NOMO-1 treated with DMSO at 0.1 percent for 48 hours (cell line): ENCODE measurements at regions not wholly inside any gene's neighbourhood (a gene's known extent, or its start where the extent isn't known, plus 50 kb on each side); places are given as distances from the start of the nearest gene placed in this dataset.
"Not testable (repeated sequence)": the region's sequence is repeated elsewhere in the genome, so short reads cannot be mapped to it uniquely, and the experiment has no call there.

Experiments used
- DNase-seq: peaks from one replicate; lab custom pipeline; 2025; ENCODE audit not compliant: unreplicated experiment; lab: John Stamatoyannopoulos, UW

DNA sequence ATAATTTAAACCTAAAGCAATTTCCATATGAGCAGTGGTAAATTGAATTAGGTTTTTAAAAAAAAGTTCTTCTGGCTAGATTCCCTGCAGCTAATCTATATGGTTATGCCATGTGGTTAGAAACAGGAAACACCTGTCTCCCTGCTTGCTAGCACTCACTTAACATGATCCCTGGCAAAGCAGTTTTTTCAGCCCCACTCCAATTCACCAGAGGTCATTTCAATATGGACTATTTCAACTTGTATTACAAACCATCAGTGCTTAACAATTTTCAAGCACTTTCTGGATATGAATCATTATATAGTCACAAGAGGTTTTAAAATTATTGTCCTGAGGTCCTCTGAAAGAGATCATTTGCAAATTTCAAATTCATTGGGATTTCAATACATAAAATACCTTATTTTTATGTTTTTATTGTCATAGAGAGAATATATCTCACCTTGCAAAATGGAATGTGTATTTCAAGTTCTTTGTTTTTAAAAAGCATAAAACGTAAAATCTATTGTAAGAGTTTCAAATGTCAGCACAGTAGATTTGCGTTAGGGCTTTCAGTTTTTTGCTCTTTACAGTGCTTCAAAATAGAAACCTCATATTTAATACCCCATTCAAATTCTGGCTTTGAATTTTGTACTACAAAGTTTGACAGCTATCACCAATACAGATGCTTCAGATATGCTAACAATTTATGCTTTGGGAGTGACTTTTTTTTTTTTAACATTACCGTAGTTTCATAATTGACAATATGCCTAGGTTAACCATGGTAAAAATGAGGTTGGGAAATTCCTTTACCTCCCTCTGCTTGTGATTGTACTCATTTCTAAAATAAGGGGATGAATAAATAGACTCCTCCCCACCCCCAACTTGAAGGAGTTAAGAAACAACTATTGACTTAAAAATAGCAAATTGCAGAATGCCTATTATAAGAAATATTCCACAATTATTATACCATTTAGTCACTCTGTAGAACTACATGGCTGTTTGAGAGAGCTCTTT is 117.5 kb upstream of the HGF start:
- peak; percentile 80 for DNase-seq

DNA sequence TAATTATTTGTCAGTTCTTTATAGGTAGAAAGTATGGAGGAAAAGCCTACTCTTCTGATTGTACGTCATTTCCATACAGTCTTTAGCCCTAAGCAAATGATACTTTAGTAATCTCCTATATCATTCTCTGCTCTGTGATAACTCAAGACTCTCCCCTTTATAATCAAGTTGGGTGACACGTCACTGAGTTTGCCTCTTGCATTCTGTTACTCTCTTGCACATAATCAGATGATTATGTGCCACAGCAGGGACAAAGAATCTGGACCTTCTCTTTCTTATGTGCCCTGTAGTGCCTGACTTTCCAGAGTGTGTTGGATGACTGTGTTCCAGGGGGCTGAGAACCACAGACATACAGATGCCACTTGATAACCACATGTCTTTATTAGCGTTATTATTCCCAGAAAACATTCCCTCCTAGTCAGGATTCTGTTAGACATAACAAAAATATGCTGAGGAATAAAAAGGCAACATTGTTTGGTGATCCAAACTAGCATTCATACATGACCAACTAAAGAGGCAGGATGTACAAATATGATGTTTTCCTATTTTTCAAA is 116.4 kb upstream of the HGF start:
- DNase-seq, result no peak

- DNase-seq, result no peak
These were observed 115.0 kb upstream of the HGF start for GRCh38 chr7:81884817-81885216.

DNA sequence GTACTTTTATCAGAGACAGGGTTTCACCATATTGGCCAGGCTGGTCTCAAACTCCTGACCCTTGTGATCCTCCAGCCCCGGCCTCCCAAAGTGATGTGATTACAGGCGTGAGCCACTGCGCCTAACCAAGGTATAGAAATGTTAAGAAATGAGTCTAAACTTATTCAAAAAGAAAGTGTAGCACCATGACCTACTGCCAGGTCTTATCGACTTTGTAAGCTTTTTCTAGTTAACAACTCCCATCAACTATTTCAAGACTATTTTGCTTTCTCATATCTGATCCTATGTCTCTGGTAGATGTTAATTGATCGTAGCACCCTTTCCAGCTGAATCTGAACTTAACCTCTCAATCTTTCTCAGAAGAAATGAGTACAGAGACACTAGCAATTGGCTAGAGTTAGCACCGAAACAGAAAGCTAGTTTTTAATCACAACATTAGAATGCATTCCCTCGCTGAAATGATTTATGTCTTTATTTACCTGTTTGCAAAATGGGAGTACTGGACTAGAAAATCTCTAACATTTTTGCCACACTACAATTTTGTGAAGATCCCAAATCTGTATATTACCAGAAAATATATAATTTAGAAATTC is 114.0 kb upstream of the HGF start:
- DNase-seq, result no peak

DNA sequence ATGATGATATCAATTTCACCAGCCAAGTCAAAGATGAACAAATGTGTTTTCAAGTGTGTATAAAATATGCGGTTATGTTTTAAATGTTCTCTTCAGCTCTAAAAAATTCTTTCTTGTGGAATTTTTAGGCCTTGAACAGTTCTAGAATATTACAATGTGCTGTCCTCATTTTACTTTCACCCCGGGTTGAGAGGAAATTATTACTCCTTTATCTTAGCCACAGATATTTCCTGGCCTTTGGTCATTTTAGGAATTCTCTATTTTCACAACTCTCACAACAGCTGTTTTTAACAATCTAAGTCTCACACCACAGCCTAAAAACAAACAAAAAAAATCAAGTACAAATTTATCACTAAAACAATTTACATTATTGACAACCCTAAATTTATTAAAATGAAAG is 112.2 kb upstream of the HGF start:
- no peak for DNase-seq

DNA sequence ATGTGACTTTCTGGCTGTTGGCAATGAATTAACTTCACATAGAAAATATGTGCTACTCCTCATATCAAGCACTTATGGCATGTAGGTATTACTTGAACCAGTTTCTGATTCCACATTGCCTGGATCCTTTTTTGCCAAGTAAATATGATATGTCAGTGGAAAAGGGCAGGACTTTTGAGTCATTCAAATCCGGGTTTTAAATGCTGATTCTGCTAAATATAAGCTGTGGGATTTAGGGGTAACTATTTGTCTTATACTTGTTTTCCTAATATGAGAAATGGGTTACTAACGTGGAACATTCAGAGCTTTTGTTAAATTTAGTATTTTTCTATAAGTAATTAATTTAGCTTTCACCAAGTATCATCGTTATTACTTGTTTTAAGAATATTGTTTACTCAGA is 108.0 kb upstream of the HGF start:
- DNase-seq, result no peak

DNA sequence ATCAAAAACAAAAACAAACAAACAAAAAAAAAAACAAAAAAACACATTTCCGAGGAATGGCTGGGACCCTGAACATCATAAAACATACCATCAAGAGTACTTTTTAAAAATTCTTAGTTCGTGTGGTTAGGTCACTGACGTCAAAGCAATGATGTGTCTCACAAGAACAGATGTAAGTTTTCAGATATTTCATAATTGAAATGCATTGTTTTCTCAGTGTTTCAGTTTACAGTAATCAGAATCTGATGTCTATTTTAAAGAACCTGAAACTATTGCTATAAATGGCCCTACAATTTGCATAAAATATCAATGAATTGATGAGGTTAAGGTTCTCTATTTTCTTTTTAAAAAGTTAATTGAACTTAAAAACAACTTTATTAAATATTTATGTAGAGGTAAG is 103.7 kb upstream of the HGF start:
- no peak for DNase-seq

- peak; percentile 21 for DNase-seq
These were observed 101.9 kb upstream of the HGF start for GRCh38 chr7:81871606-81872265.

DNA sequence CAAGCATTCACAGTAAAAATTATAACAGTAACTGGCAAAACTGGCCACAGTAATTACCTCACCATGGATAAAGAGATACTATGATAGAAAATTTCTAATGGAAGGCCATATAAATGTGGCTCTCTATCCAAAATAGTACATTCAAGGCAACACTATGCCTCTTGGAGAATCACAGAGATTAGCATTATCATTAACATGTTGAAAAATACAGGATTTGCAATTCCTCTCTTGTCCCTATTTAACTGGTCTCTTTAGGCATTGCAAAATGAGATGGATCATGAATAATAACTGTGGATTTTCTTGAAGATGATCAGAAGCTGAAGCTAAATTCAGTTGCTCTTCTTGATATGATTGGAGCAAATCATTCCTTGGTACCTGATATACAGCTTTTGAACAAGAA is 100.8 kb upstream of the HGF start:
- DNase-seq, result no peak

DNA sequence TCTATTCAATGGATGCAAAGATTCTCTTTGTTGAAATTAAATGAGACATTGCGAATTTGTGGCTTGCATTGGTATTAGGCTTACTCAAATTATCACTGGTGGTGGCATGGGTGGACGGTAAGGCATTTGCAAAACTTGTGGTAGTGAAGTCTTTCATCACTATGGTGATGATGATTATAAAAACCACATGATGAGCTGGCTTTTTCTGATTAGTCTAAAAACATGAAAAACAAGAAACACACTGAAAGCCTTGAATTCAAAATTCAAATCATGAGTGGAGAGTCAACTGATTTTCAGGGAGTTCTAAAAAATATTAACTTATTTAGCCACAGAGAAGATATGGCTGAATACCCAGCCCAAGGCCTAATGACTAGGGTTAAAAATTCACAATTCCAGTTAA is 99.8 kb upstream of the HGF start:
- peak; percentile 66 for DNase-seq

- DNase-seq, result no peak
These were observed 95.9 kb upstream of the HGF start for GRCh38 chr7:81865754-81866153.

DNA sequence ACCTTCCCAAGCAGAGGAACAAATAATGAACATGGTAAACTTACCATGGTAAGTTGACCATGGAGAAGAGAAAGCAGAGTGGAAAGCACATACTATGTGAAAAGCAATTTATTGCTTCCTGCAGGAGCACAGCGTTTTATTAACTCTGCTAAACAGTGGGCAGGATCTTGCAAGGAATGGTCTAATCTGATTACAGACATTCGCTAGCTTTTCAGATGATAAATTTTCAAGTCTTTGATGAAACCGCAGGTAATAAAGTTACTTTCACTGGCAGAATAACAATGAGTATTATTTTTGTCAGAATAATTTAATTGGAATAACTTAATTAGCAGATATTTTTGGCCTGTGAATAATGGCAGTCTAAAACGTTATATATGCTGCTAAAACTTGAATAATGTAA is 89.6 kb upstream of the HGF start:
- no peak for DNase-seq

DNA sequence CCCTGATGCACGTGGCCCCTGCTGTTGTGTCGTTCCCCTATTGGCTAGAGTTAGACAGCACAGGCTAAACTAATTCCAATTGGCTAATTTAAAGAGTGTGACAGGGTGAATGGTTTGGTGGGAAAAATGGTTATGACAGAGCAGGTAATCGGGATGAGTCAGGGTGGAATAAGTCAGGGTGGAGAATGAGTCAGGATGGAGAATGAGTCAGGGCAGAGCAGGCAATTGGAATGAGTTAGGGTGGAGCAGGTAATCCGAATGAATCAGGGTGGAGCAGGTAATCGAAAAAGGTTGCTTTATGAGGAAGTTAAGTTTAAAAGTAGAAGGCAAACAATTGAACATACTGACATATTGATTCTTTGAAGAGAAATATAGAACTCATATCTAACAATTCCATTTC is 89.0 kb upstream of the HGF start:
- not testable (repeated sequence) for DNase-seq

- no peak for DNase-seq
These were observed 87.5 kb upstream of the HGF start for GRCh38 chr7:81857385-81857784.

- no peak for DNase-seq
These were observed 84.7 kb upstream of the HGF start for GRCh38 chr7:81854518-81854917.

DNA sequence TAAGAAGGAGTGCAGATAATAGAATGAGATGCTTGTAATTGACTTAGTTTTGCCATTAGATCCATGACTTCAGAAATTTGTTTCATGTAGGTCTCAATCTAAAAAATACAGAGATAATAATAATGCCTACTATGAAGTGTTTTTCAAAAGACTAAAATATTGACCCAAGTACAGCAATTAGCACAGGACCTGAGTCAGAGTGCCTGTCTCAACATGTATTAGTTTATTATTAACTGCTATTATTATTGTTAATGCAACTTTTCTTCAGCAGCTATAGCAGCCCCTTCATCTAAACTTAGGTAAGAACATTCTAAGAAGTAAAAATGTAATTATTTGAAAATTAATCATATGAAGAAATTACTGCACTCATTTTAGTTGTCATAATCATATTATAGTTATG is 82.9 kb upstream of the HGF start:
- no peak for DNase-seq

DNA sequence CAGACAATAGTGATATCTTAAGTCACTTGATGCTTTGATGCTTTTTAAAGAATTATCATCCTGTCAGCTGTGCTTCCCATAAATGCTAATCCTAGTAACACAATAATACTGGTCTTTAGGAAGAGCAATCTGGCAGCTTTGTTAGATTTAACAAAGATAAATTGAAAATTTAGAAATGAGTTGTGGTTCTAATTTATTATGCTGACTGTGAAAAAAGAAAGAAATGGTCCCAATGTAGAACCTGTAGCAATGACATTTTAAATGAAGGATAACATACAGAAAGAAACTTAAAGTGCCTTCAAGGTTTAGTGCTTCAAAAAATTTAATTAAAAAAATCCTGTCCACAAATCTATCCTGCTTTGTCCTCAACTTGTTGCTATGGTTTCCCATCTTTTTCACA is 81.6 kb upstream of the HGF start:
- no peak for DNase-seq

DNA sequence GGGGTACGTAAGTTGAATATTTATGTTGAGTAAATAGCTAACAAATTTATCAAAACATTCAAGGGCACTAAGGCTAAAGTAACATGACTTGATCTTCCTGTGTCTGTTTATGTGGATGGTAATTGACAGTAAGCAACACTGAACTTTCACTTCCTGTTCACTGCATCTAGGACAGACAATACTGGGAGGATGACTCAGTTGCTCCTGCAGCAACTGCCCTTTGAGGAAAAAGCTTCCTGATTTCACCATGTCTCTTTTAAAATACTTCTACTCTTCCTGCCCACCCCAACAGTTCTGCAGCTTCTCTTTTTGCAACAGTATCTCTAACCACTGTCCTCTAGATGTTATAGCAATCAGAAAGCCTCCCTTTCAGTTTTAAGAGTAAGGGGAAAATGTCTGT is 76.6 kb upstream of the HGF start:
- DNase-seq, result peak; percentile 100

- peak; percentile 99 for DNase-seq
These were observed 75.9 kb upstream of the HGF start for GRCh38 chr7:81845744-81846241.

- DNase-seq, result not testable (repeated sequence)
These were observed 73.8 kb upstream of the HGF start for GRCh38 chr7:81843657-81844056.

DNA sequence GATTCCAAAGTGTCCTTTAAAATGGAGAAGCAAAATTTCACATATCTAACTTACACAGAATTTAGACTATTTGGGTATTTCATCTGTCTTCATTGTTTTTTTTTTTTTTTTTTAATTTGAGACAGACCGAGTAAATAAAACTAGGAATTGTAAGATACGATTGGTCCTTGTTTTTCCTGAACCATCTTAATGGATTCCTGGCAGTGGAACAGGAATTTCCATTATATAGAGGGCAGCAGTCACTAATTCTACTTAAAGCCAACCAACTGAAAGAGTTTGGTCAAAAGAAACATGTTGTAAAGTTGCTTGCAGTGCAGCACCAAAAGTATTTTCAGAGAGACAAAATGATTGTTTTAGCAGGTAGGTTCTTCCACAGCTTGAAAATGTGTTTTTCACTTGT is 72.5 kb upstream of the HGF start:
- no peak for DNase-seq
